GM13977 (cell line): ENCODE measurements at regions not wholly inside any gene's neighbourhood (a gene's known extent, or its start where the extent isn't known, plus 50 kb on each side); places are given as distances from the start of the nearest gene placed in this dataset.

Source experiments
- DNase-seq: peaks from one replicate; pipeline ENCODE4 v3.0.0; 2012; ENCODE audit warnings: low spot score
- CTCF ChIP-seq: IDR thresholded peaks from 2 replicates; pipeline ENCODE4 v1.5.1; 2012; ENCODE audit warnings: mild to moderate bottlenecking, control low read depth; ENCODE audit not compliant: insufficient read depth; ENCODE audit errors: extremely low read depth, missing control alignments
- in situ Hi-C: fragments of 300-500 bp; cut with MboI; formaldehyde crosslinking; loops from one replicate; pipeline ENCODE4 v1.12.0; 2022; ENCODE audit warnings: low sequenced_read_pairs, low pct_unique_long_range_greater_than_20kb, mixed read lengths, inconsistent platforms; ENCODE audit not compliant: unreplicated experiment

- no peak for TF ChIP-seq CTCF
- no peak for DNase-seq
- in situ Hi-C loops, result no loop called here
Measured at GRCh38 chrX:104334971-104335370, 80.2 kb upstream of the ESX1 start.

GRCh38 chrX:104330966-104331365, 76.2 kb upstream of the ESX1 start:
- DNase-seq, result no peak
- TF ChIP-seq CTCF, result no peak
- in situ Hi-C loops, result no loop called here

GRCh38 chrX:104329731-104330130, 75.0 kb upstream of the ESX1 start:
- no peak for DNase-seq
- TF ChIP-seq CTCF, result no peak
- in situ Hi-C loops, result no loop called here

- DNase-seq, result no peak
- in situ Hi-C loops, result no loop called here
- TF ChIP-seq CTCF, result no peak
Measured at GRCh38 chrX:104325213-104325585, 70.5 kb upstream of the ESX1 start.

- DNase-seq, result no peak
- no peak for TF ChIP-seq CTCF
- in situ Hi-C loops, result no loop called here
Measured at GRCh38 chrX:104324461-104325212, 69.9 kb upstream of the ESX1 start.

GRCh38 chrX:104319346-104319745, 64.6 kb upstream of the ESX1 start:
- TF ChIP-seq CTCF, result no peak
- DNase-seq, result no peak
- in situ Hi-C loops, result no loop called here
